ENCODE measurements at regions not wholly inside any gene's neighbourhood (a gene's known extent, or its start where the extent isn't known, plus 50 kb on each side); places are given as distances from the start of the nearest gene placed in this dataset.
"Not testable (repeated sequence)": the region's sequence is repeated elsewhere in the genome, so short reads cannot be mapped to it uniquely, and the experiment has no call there.

- intact Hi-C loops (cut with micrococcal nuclease; ENCODE audit: unreplicated experiment): no loop called here
- Histone ChIP-seq H3K4me1 (no peaks in the 10 kb centered on the region), H3K9me3 (peaks cover 4% of the 10 kb centered on the region; the same call in 1 of the 2 replicates), H3K4me3 (ENCODE audit: low read depth, low read length) (no peak overlapping the region), H3K36me3 (ENCODE audit: control insufficient read depth, insufficient read depth, low read length) (no peaks in the 10 kb centered on the region), H3K27me3 (replicated peaks; ENCODE audit: control insufficient read depth, insufficient read depth, low read length) (no peaks in the 10 kb centered on the region)
- H3K4me1 Mint-ChIP-seq (ENCODE audit: low read depth, unreplicated experiment): no peaks in the 10 kb centered on the region
- ChIA-PET POLR2A (no interaction called here), CTCF (no interaction called here)
- peaks cover 11% of the 10 kb centered on the region for H3K9me3 Mint-ChIP-seq (ENCODE audit: unreplicated experiment)
- H3K27me3 Mint-ChIP-seq (ENCODE audit: insufficient read depth, unreplicated experiment): peaks cover 2% of the 10 kb centered on the region
- DNase-seq: no peak
- TF ChIP-seq CTCF (IDR thresholded peaks at IDR 0.05; ENCODE audit: insufficient read depth in 1 of 2, low read depth in 1 of 2, low read length in 1 of 2, severe bottlenecking in 1 of 2, unreplicated experiment in 1 of 2): no peak
- no peaks in the 10 kb centered on the region for H3K36me3 Mint-ChIP-seq (ENCODE audit: insufficient read depth, unreplicated experiment)
- H3K4me3 Mint-ChIP-seq (ENCODE audit: unreplicated experiment): no peak overlapping the region
- no TSS peak for BruUV-seq (replicated peaks)
- H3K27ac Mint-ChIP-seq (ENCODE audit: unreplicated experiment): no peak overlapping the region
These were observed 195.9 kb upstream of the PPP1R26 start for GRCh38 chr9:135283671-135284070.

GRCh38 chr9:135284386-135285134 is 195.0 kb upstream of the PPP1R26 start:
- DNase-seq: no peak
- no peaks in the 10 kb centered on the region for H3K4me1 ChIP-seq
- no peak overlapping the region for H3K4me3 ChIP-seq (ENCODE audit: low read depth, low read length)
- ChIA-PET CTCF (no interaction called here), POLR2A (no interaction called here)
- intact Hi-C loops (cut with micrococcal nuclease; ENCODE audit: unreplicated experiment): no loop called here
- Mint-ChIP-seq H3K36me3 (ENCODE audit: insufficient read depth, unreplicated experiment) (no peaks in the 10 kb centered on the region), H3K27me3 (ENCODE audit: insufficient read depth, unreplicated experiment) (peaks cover 2% of the 10 kb centered on the region), H3K4me1 (ENCODE audit: low read depth, unreplicated experiment) (no peaks in the 10 kb centered on the region), H3K9me3 (ENCODE audit: unreplicated experiment) (peaks cover 11% of the 10 kb centered on the region), H3K27ac (ENCODE audit: unreplicated experiment) (no peak overlapping the region), H3K4me3 (ENCODE audit: unreplicated experiment) (no peak overlapping the region)
- BruUV-seq (replicated peaks): no TSS peak
- peaks cover 4% of the 10 kb centered on the region; the same call in 1 of the 2 replicates for H3K9me3 ChIP-seq
- TF ChIP-seq CTCF (IDR thresholded peaks at IDR 0.05; ENCODE audit: insufficient read depth in 1 of 2, low read depth in 1 of 2, low read length in 1 of 2, severe bottlenecking in 1 of 2, unreplicated experiment in 1 of 2): no peak
- no peaks in the 10 kb centered on the region for H3K36me3 ChIP-seq (ENCODE audit: control insufficient read depth, insufficient read depth, low read length)
- H3K27me3 ChIP-seq (replicated peaks; ENCODE audit: control insufficient read depth, insufficient read depth, low read length): no peaks in the 10 kb centered on the region

GRCh38 chr9:135286187-135286925 is 193.2 kb upstream of the PPP1R26 start:
- H3K36me3 ChIP-seq (ENCODE audit: control insufficient read depth, insufficient read depth, low read length); H3K27me3 Mint-ChIP-seq (ENCODE audit: insufficient read depth, unreplicated experiment); H3K36me3 Mint-ChIP-seq (ENCODE audit: insufficient read depth, unreplicated experiment); H3K4me3 ChIP-seq (ENCODE audit: low read depth, low read length); H3K27me3 ChIP-seq (replicated peaks; ENCODE audit: control insufficient read depth, insufficient read depth, low read length); H3K9me3 ChIP-seq; BruUV-seq (replicated peaks); H3K4me3 Mint-ChIP-seq (ENCODE audit: unreplicated experiment); POLR2A ChIA-PET; CTCF ChIA-PET; H3K4me1 ChIP-seq; H3K4me1 Mint-ChIP-seq (ENCODE audit: low read depth, unreplicated experiment); DNase-seq; intact Hi-C loops (cut with micrococcal nuclease; ENCODE audit: unreplicated experiment); H3K27ac Mint-ChIP-seq (ENCODE audit: unreplicated experiment): not testable (repeated sequence)
- peaks cover 11% of the 10 kb centered on the region for H3K9me3 Mint-ChIP-seq (ENCODE audit: unreplicated experiment)

All from Caco-2 (cell line).